ENCODE measurements at regions not wholly inside any gene's neighbourhood (a gene's known extent, or its start where the extent isn't known, plus 50 kb on each side); places are given as distances from the start of the nearest gene placed in this dataset.

- no peak for DNase-seq (ENCODE audit: low read depth, low spot score)
- H3K4me3 ChIP-seq (ENCODE audit: low read depth, low read length): no peak overlapping the region
- POLR2A ChIA-PET: no interaction called here
- peak; percentile 6 for TF ChIP-seq CTCF (IDR thresholded peaks at IDR 0.05; ENCODE audit: insufficient read depth, low read length, missing control alignments)
- CTCF ChIA-PET: interaction anchor here (0.7 to 3.6 kb wide), 10 partner anchors 9 to 287 kb away, joined by 3 to 39 read pairs (median 4); no protein-coding TSS in a partner anchor
Observed at GRCh38 chr5:135729321-135729786, 105.1 kb upstream of the SLC25A48 start.

GRCh38 chr5:135724617-135725016, 109.8 kb upstream of the SLC25A48 start:
- H3K4me3 ChIP-seq (ENCODE audit: low read depth, low read length): no peak overlapping the region
- DNase-seq (ENCODE audit: low read depth, low spot score): no peak
- ChIA-PET CTCF (interaction anchor here (1.8 kb wide), 1 partner anchor 164 kb away, joined by 5 read pairs; no protein-coding TSS in a partner anchor), POLR2A (no interaction called here)
- no peak for TF ChIP-seq CTCF (IDR thresholded peaks at IDR 0.05; ENCODE audit: insufficient read depth, low read length, missing control alignments)

- no peak overlapping the region for H3K4me3 ChIP-seq (ENCODE audit: low read depth, low read length)
- POLR2A ChIA-PET: no interaction called here
- no peak for TF ChIP-seq CTCF (IDR thresholded peaks at IDR 0.05; ENCODE audit: insufficient read depth, low read length, missing control alignments)
- DNase-seq (ENCODE audit: low read depth, low spot score): no peak
- CTCF ChIA-PET: interaction anchor here (2.1 kb wide), 1 partner anchor 163 kb away, joined by 6 read pairs; no protein-coding TSS in a partner anchor
Observed at GRCh38 chr5:135723491-135723890, 111.0 kb upstream of the SLC25A48 start.

GRCh38 chr5:135721548-135722090, 112.8 kb upstream of the SLC25A48 start:
- CTCF ChIA-PET: no interaction called here
- no peak for TF ChIP-seq CTCF (IDR thresholded peaks at IDR 0.05; ENCODE audit: insufficient read depth, low read length, missing control alignments)
- DNase-seq (ENCODE audit: low read depth, low spot score): no peak

GRCh38 chr5:135720191-135720590, 114.3 kb upstream of the SLC25A48 start:
- ChIA-PET CTCF (interaction anchor here (1.4 to 1.6 kb wide), 2 partner anchors 9 to 161 kb away, joined by 3 to 4 read pairs; no protein-coding TSS in a partner anchor), POLR2A (no interaction called here)
- DNase-seq (ENCODE audit: low read depth, low spot score): no peak

More at GRCh38 chr5:135721548-135722090, 112.8 kb upstream of the SLC25A48 start:
- H3K4me3 ChIP-seq (ENCODE audit: low read depth, low read length): no peak overlapping the region
- POLR2A ChIA-PET: no interaction called here

More at GRCh38 chr5:135720191-135720590, 114.3 kb upstream of the SLC25A48 start:
- no peak overlapping the region for H3K4me3 ChIP-seq (ENCODE audit: low read depth, low read length)
- TF ChIP-seq CTCF (IDR thresholded peaks at IDR 0.05; ENCODE audit: insufficient read depth, low read length, missing control alignments): no peak
